K562 (cell line): ENCODE measurements at regions not wholly inside any gene's neighbourhood (a gene's known extent, or its start where the extent isn't known, plus 50 kb on each side); places are given as distances from the start of the nearest gene placed in this dataset.

Experiments
- CC2D1A ChIP-seq: fragments of 450-650 bp; IDR thresholded peaks from 2 replicates; pipeline ENCODE4 v1.6.1; 2017; ENCODE audit warnings: mild to moderate bottlenecking
- EZH2 ChIP-seq: IDR thresholded peaks from 2 replicates; pipeline ENCODE4 v1.6.1; 2012; ENCODE audit warnings: low read depth, mild to moderate bottlenecking, inconsistent platforms, low read length, borderline replicate concordance
- FOSL1 ChIP-seq: fragments of 200-800 bp; sonication (Bioruptor generic); conservative IDR thresholded peaks from 2 replicates; pipeline ENCODE4 v1.6.1; 2016; ENCODE audit warnings: missing genetic modification characterization, missing compliant biosample characterization
- MAFF ChIP-seq: IDR thresholded peaks from 2 replicates; pipeline ENCODE4 v1.6.1; 2012; ENCODE audit warnings: low read length, improper control_type of control experiment
- NFE2L1 ChIP-seq: fragments of 450-650 bp; IDR thresholded peaks from 2 replicates; pipeline ENCODE4 v1.6.1; 2016; ENCODE audit warnings: missing genetic modification characterization, low read depth, mild to moderate bottlenecking, missing compliant biosample characterization, moderate library complexity, borderline replicate concordance
- RAD21 ChIP-seq, 2 experiments: fragments of 250-450 bp in 1 of 2; fragments of 450-650 bp in 1 of 2; sonication (Bioruptor Pico) in 1 of 2; formaldehyde crosslinking in 1 of 2; IDR thresholded peaks in 1 of 2; conservative IDR thresholded peaks in 1 of 2; 2 replicates each; pipeline versions ENCODE4 v1.4.0 to v1.8.0; 2020 to 2022; ENCODE audit warnings: mild to moderate bottlenecking in 2 of 2, moderate library complexity in 1 of 2
- TAF15 ChIP-seq: fragments of 200-400 bp; formaldehyde crosslinking; IDR thresholded peaks from 2 replicates; pipeline ENCODE4 v1.6.1; 2017; ENCODE audit warnings: mild to moderate bottlenecking, low read depth, low read length, moderate library complexity
- TCF3 ChIP-seq: sonication (generic); formaldehyde crosslinking; IDR thresholded peaks from 2 replicates; pipeline ENCODE4 v1.4.0; 2020; ENCODE audit warnings: mild to moderate bottlenecking, missing genetic modification reagents
- WHSC1 ChIP-seq: IDR thresholded peaks from one replicate; pipeline ENCODE4 v1.6.1; 2012; ENCODE audit warnings: low read length, control low read depth, inconsistent platforms
- ZBTB8A ChIP-seq: fragments of 450-650 bp; IDR thresholded peaks from 2 replicates; pipeline ENCODE4 v1.6.1; 2018; ENCODE audit warnings: mild to moderate bottlenecking, moderate library complexity; ENCODE audit not compliant: partially characterized antibody
- ZNF184 ChIP-seq: sonication (generic); formaldehyde crosslinking; IDR thresholded peaks from 2 replicates; pipeline ENCODE4 v1.5.0; 2020; ENCODE audit warnings: missing genetic modification reagents
- ZNF561 ChIP-seq: fragments of 450-650 bp; formaldehyde crosslinking; conservative IDR thresholded peaks from 2 replicates; pipeline ENCODE4 v1.4.0; 2020; ENCODE audit warnings: mild to moderate bottlenecking, moderate library complexity
- TF ChIP-seq, protein P1 (sequence below): sonication (generic); formaldehyde crosslinking; IDR thresholded peaks from 2 replicates; pipeline ENCODE4 v1.8.1; 2023; ENCODE audit warnings: mild to moderate bottlenecking, missing genetic modification reagents
- TF ChIP-seq, protein P2 (sequence below), 3 experiments: IDR thresholded peaks in 2 of 3; conservative IDR thresholded peaks in 1 of 3; 2 replicates each; pipeline ENCODE4 v1.5.1; 2011 to 2012; ENCODE audit warnings: low read length in 3 of 3, mild to moderate bottlenecking in 3 of 3, control low read depth in 2 of 3, improper control_type of control experiment in 1 of 3, inconsistent platforms in 1 of 3, low read depth in 1 of 3, mixed read lengths in 1 of 3, moderate library complexity in 1 of 3; ENCODE audit not compliant: insufficient read depth in 2 of 3

DNA sequence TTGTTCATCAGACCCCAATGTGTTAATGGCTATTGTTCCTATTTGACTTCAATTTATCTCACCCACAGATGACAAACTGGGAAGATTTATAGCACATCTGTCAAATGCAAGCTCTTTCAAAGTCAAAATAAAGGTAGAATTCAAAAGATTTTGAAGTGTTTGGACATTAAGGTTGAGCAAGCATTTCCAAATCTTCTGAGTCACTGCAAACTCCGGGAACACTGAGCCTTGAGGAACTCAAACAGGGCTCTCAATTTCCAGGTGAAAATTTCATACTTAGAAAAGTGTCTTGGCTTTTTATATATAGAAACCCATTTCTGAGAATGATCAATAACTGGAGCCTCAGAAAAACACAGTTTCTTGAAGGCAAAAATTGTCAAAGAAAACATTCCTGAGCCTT, 199.5 kb upstream of the IGFBP7 start:
- TF ChIP-seq WHSC1 (no peak), MAFF (no peak), RAD21 (CRISPR knock-in tag; conservative IDR thresholded peaks at IDR 0.05 in 1 of 2, IDR thresholded peaks at IDR 0.05 in 1 of 2) (no peak), ZNF561 (no peak), EZH2 (no peak), FOSL1 (tag) (no peak), TCF3 (CRISPR knock-in tag) (no peak), ZNF184 (CRISPR knock-in tag) (no peak), NFE2L1 (tag) (no peak), ZBTB8A (no peak), CC2D1A (no peak), TAF15 (no peak)
- TF ChIP-seq, protein P1, sequence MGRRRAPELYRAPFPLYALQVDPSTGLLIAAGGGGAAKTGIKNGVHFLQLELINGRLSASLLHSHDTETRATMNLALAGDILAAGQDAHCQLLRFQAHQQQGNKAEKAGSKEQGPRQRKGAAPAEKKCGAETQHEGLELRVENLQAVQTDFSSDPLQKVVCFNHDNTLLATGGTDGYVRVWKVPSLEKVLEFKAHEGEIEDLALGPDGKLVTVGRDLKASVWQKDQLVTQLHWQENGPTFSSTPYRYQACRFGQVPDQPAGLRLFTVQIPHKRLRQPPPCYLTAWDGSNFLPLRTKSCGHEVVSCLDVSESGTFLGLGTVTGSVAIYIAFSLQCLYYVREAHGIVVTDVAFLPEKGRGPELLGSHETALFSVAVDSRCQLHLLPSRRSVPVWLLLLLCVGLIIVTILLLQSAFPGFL = no peak
- TF ChIP-seq, protein P2, sequence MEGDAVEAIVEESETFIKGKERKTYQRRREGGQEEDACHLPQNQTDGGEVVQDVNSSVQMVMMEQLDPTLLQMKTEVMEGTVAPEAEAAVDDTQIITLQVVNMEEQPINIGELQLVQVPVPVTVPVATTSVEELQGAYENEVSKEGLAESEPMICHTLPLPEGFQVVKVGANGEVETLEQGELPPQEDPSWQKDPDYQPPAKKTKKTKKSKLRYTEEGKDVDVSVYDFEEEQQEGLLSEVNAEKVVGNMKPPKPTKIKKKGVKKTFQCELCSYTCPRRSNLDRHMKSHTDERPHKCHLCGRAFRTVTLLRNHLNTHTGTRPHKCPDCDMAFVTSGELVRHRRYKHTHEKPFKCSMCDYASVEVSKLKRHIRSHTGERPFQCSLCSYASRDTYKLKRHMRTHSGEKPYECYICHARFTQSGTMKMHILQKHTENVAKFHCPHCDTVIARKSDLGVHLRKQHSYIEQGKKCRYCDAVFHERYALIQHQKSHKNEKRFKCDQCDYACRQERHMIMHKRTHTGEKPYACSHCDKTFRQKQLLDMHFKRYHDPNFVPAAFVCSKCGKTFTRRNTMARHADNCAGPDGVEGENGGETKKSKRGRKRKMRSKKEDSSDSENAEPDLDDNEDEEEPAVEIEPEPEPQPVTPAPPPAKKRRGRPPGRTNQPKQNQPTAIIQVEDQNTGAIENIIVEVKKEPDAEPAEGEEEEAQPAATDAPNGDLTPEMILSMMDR (IDR thresholded peaks at IDR 0.05 in 2 of 3, conservative IDR thresholded peaks at IDR 0.05 in 1 of 3; ENCODE audit: insufficient read depth in 2 of 3, low read depth in 1 of 3, low read length in 3 of 3) = no peak
